IMR-90 (cell line): ENCODE measurements at regions not wholly inside any gene's neighbourhood (a gene's known extent, or its start where the extent isn't known, plus 50 kb on each side); places are given as distances from the start of the nearest gene placed in this dataset.

Source experiments
- ATAC-seq: fragments of 200-7000 bp; cut with Tn5 transposase; 2 replicates; pipeline ENCODE4 v1.9.1; 2020; ENCODE audit warnings: low read depth, mild to moderate bottlenecking, moderate library complexity
- BruUV-seq: library from RNA; stranded (reverse); fragments of 400-500 nt; replicated peaks from 2 replicates; lab custom pipeline; 2021; lab: Mats Ljungman, UMichigan
- CTCF ChIA-PET: fragments of 300-600 bp; formaldehyde crosslinking; extraction: SDS; loops from one replicate; lab custom pipeline; 2021; ENCODE audit warnings: antibody characterized with exemption; lab: Yijun Ruan, JAX
- POLR2A ChIA-PET: fragments of 300-600 bp; sonication (Branson Sonifier 250); formaldehyde crosslinking; loops from one replicate; lab custom pipeline; 2022; ENCODE audit warnings: antibody characterized with exemption; ENCODE audit not compliant: unreplicated experiment; lab: Charles Lee
- DNase-seq: peaks from one replicate; pipeline ENCODE4 v3.0.0; 2013
- H2AFZ ChIP-seq: replicated peaks from 2 replicates; pipeline ENCODE3; 2013; ENCODE audit warnings: low read length, mild to moderate bottlenecking; ENCODE audit not compliant: poor library complexity
- H2AK5ac ChIP-seq: 2 replicates; pipeline ENCODE4 v1.6.1; 2013; ENCODE audit warnings: low read depth, low read length, inconsistent platforms
- H2AK9ac ChIP-seq: replicated peaks from 2 replicates; pipeline ENCODE3; 2013; ENCODE audit warnings: mild to moderate bottlenecking, low read depth, low read length, moderate library complexity; ENCODE audit not compliant: poor library complexity
- H2BK120ac ChIP-seq: 2 replicates; pipeline ENCODE4 v1.6.1; 2013; ENCODE audit warnings: low read depth, low read length, inconsistent platforms
- H2BK15ac ChIP-seq: 3 replicates; pipeline ENCODE4 v1.6.1; 2013; ENCODE audit warnings: low read depth, low read length, inconsistent platforms
- H2BK20ac ChIP-seq: 2 replicates; pipeline ENCODE4 v1.6.1; 2013; ENCODE audit warnings: low read depth, mild to moderate bottlenecking, inconsistent platforms, low read length, moderate library complexity
- H2BK5ac ChIP-seq: 2 replicates; pipeline ENCODE4 v1.6.1; 2013; ENCODE audit warnings: mild to moderate bottlenecking, low read depth, low read length, inconsistent platforms; ENCODE audit not compliant: poor library complexity, severe bottlenecking
- H3K14ac ChIP-seq: replicated peaks from 2 replicates; pipeline ENCODE4 v1.6.1; 2013; ENCODE audit warnings: low read depth, low read length, inconsistent platforms
- H3K18ac ChIP-seq: 2 replicates; pipeline ENCODE4 v1.6.1; 2013; ENCODE audit warnings: low read depth, low read length, control low read depth
- H3K23ac ChIP-seq: 2 replicates; pipeline ENCODE4 v1.6.1; 2013; ENCODE audit warnings: low read depth, low read length, inconsistent platforms
- H3K27ac ChIP-seq: 2 replicates; pipeline ENCODE4 v1.5.1; 2013; ENCODE audit warnings: mild to moderate bottlenecking, control low read depth, low read length; ENCODE audit not compliant: insufficient read depth
- H3K27me3 ChIP-seq: 2 replicates; pipeline ENCODE4 v1.6.1; 2013; ENCODE audit warnings: low read length; ENCODE audit not compliant: control insufficient read depth, insufficient read depth
- H3K36me3 ChIP-seq: 2 replicates; pipeline ENCODE4 v1.6.1; 2013; ENCODE audit warnings: low read length, mixed read lengths; ENCODE audit not compliant: control insufficient read depth, insufficient read depth
- H3K4ac ChIP-seq: 2 replicates; pipeline ENCODE4 v1.6.1; 2013; ENCODE audit warnings: low read depth, low read length, inconsistent platforms
- H3K4me1 ChIP-seq: 2 replicates; pipeline ENCODE4 v1.6.1; 2013; ENCODE audit warnings: low read length, mixed read lengths; ENCODE audit not compliant: control insufficient read depth, insufficient read depth
- H3K4me2 ChIP-seq: 2 replicates; pipeline ENCODE4 v1.6.1; 2013; ENCODE audit warnings: low read depth, mild to moderate bottlenecking, control low read depth, low read length, moderate library complexity
- H3K4me3 ChIP-seq: 2 replicates; pipeline ENCODE4 v1.5.1; 2013; ENCODE audit warnings: low read depth, mild to moderate bottlenecking, control low read depth, low read length, moderate library complexity; ENCODE audit not compliant: insufficient read depth
- H3K56ac ChIP-seq: 2 replicates; pipeline ENCODE4 v1.6.1; 2013; ENCODE audit warnings: low read length, inconsistent platforms; ENCODE audit not compliant: insufficient read depth; ENCODE audit errors: extremely low read depth
- H3K79me1 ChIP-seq, 2 experiments: 2 replicates each; pipeline ENCODE4 v1.6.1; 2013; ENCODE audit warnings: low read length in 2 of 2, inconsistent platforms in 1 of 2, low read depth in 1 of 2
- H3K9ac ChIP-seq: 2 replicates; pipeline ENCODE4 v1.6.1; 2013; ENCODE audit warnings: low read depth, low read length, control low read depth
- H3K9me1 ChIP-seq: 2 replicates; pipeline ENCODE4 v1.6.1; 2013; ENCODE audit warnings: low read length, inconsistent platforms; ENCODE audit not compliant: insufficient read depth
- H3K9me3 ChIP-seq: 2 replicates; pipeline ENCODE4 v1.6.1; 2013; ENCODE audit warnings: low read length; ENCODE audit not compliant: control insufficient read depth, insufficient read depth
- H4K20me1 ChIP-seq: 2 replicates; pipeline ENCODE4 v1.6.1; 2013; ENCODE audit warnings: low read length, inconsistent platforms; ENCODE audit not compliant: insufficient read depth
- H4K5ac ChIP-seq: 2 replicates; pipeline ENCODE4 v1.6.1; 2013; ENCODE audit warnings: mild to moderate bottlenecking, low read depth, low read length, control low read depth
- H4K8ac ChIP-seq, 2 experiments: 2 replicates each; pipeline ENCODE4 v1.6.1; 2013; ENCODE audit warnings: low read depth in 2 of 2, low read length in 2 of 2, control low read depth in 1 of 2, inconsistent platforms in 1 of 2
- H4K91ac ChIP-seq: 2 replicates; pipeline ENCODE4 v1.6.1; 2013; ENCODE audit warnings: low read depth, low read length, inconsistent platforms; ENCODE audit not compliant: insufficient read depth
- BHLHE40 ChIP-seq: fragments of 150-350 bp; IDR thresholded peaks from 2 replicates; pipeline ENCODE4 v1.6.1; 2016; ENCODE audit warnings: mild to moderate bottlenecking, low read depth, low read length
- CEBPB ChIP-seq: IDR thresholded peaks from 2 replicates; pipeline ENCODE4 v1.6.1; 2012; ENCODE audit warnings: low read depth, low read length, improper control_type of control experiment
- ELK1 ChIP-seq: fragments of 150-350 bp; IDR thresholded peaks from 2 replicates; pipeline ENCODE4 v1.6.1; 2016; ENCODE audit warnings: low read depth, mild to moderate bottlenecking, low read length, moderate library complexity, borderline replicate concordance
- FOS ChIP-seq: fragments of 150-350 bp; IDR thresholded peaks from 2 replicates; pipeline ENCODE4 v1.6.1; 2016; ENCODE audit warnings: low read depth, low read length
- MAFK ChIP-seq: IDR thresholded peaks from 2 replicates; pipeline ENCODE4 v1.6.1; 2012; ENCODE audit warnings: low read depth, low read length, improper control_type of control experiment
- MAZ ChIP-seq: IDR thresholded peaks from 2 replicates; pipeline ENCODE4 v1.6.1; 2012; ENCODE audit warnings: low read depth, mild to moderate bottlenecking, low read length, improper control_type of control experiment, moderate library complexity, borderline replicate concordance
- MXI1 ChIP-seq: IDR thresholded peaks from 2 replicates; pipeline ENCODE4 v1.6.1; 2012; ENCODE audit warnings: low read depth, mild to moderate bottlenecking, low read length, moderate library complexity, borderline replicate concordance
- POLR2A ChIP-seq: IDR thresholded peaks from 2 replicates; pipeline ENCODE4 v1.6.1; 2012; ENCODE audit warnings: mild to moderate bottlenecking, low read depth, low read length
- RAD21 ChIP-seq: IDR thresholded peaks from 2 replicates; pipeline ENCODE4 v1.6.1; 2012; ENCODE audit warnings: low read length, improper control_type of control experiment
- RCOR1 ChIP-seq: IDR thresholded peaks from 2 replicates; pipeline ENCODE4 v1.6.1; 2012; ENCODE audit warnings: mild to moderate bottlenecking, low read length, improper control_type of control experiment; ENCODE audit not compliant: insufficient replicate concordance
- RFX5 ChIP-seq: IDR thresholded peaks from 2 replicates; pipeline ENCODE4 v1.8.0; 2012; ENCODE audit warnings: low read depth, mild to moderate bottlenecking, low read length, moderate library complexity
- SMC3 ChIP-seq: fragments of 150-350 bp; IDR thresholded peaks from 2 replicates; pipeline ENCODE4 v1.6.1; 2016; ENCODE audit warnings: low read depth, mild to moderate bottlenecking, antibody characterized with exemption, low read length, moderate library complexity
- WGBS, 2 experiments: methylation state at CpG; one replicate each; pipeline versions ENCODE4 v1.1.5 to v1.1.7; 2013; ENCODE audit warnings: missing lambda C conversion rate in 2 of 2; ENCODE audit not compliant: insufficient read length in 1 of 2; ENCODE audit errors: extremely low coverage in 2 of 2; 5-methylcytosine and 5-hydroxymethylcytosine counted together
- dilution Hi-C: fragments of 300-500 bp; cut with HindIII; formaldehyde crosslinking; loops from one replicate; pipeline ENCODE4 v1.14.3; 2018; ENCODE audit warnings: low sequenced_read_pairs; ENCODE audit not compliant: unreplicated experiment
- in situ Hi-C: fragments of 300-500 bp; cut with MboI; formaldehyde crosslinking; loops from 3 replicates; pipeline ENCODE4 v1.14.3; 2019; ENCODE audit warnings: low sequenced_read_pairs, inconsistent platforms, mixed read lengths
- intact Hi-C: fragments of 100-400 bp; cut with micrococcal nuclease; formaldehyde crosslinking; loops from 2 replicates; pipeline ENCODE4 v1.10.0; 2022

- Histone ChIP-seq H2AK9ac (no peak overlapping the region), H3K56ac (no peak overlapping the region), H4K5ac (no peak overlapping the region), H3K18ac (no peak overlapping the region), H2BK20ac (no peak overlapping the region), H2AK5ac (no peak overlapping the region), H2BK15ac (no peak overlapping the region), H3K9me1 (no peaks in the 10 kb centered on the region), H3K9ac (no peak overlapping the region), H3K27ac (no peak overlapping the region), H3K23ac (no peak overlapping the region), H2BK5ac (no peak overlapping the region), H3K9me3 (peaks cover 3% of the 10 kb centered on the region), H2BK120ac (no peak overlapping the region), H3K4me2 (no peak overlapping the region), H4K20me1 (no peaks in the 10 kb centered on the region), H3K4ac (no peak overlapping the region), H3K27me3 (no peaks in the 10 kb centered on the region), H3K36me3 (no peaks in the 10 kb centered on the region), H3K4me1 (no peaks in the 10 kb centered on the region), H4K91ac (no peak overlapping the region), H4K8ac (no peak overlapping the region), H3K79me1 (no peaks in the 10 kb centered on the region), H3K14ac (no peak overlapping the region), H2AFZ (no peak overlapping the region), H3K4me3 (no peak overlapping the region)
- ChIA-PET POLR2A (no interaction called here), CTCF (interaction anchor here (0.5 kb wide), 1 partner anchor 23 kb away, joined by 3 read pairs; no protein-coding TSS in a partner anchor)
- DNase-seq (no peak), ATAC-seq (no peak)
- no TSS peak for BruUV-seq
- in situ Hi-C loops, result no loop called here
- intact Hi-C loops, result loop anchor here (10.0 kb wide), 3 partner anchors 734 to 1374 kb away; no protein-coding TSS in a partner anchor
- no peak for TF ChIP-seq MAFK
- no peak for TF ChIP-seq RCOR1
- TF ChIP-seq MAZ, result no peak
- TF ChIP-seq MXI1, result no peak
- TF ChIP-seq SMC3, result no peak
- TF ChIP-seq POLR2A, result no peak
- TF ChIP-seq RFX5, result no peak
- no peak for TF ChIP-seq FOS
- TF ChIP-seq CEBPB, result no peak
- no peak for TF ChIP-seq BHLHE40
- TF ChIP-seq ELK1, result no peak
- no peak for TF ChIP-seq RAD21
- no CpG with 5 or more reads among the region's 3 CpGs for WGBS, 2 experiments
- dilution Hi-C loops, result no loop called here
These were observed 103.7 kb downstream of the SLC4A3 start for GRCh38 chr2:219731173-219731572.
